ENCODE measurements at regions not wholly inside any gene's neighbourhood (a gene's known extent, or its start where the extent isn't known, plus 50 kb on each side); places are given as distances from the start of the nearest gene placed in this dataset.

- TF ChIP-seq CTCF (IDR thresholded peaks at IDR 0.05), result no peak
- no peak for TF ChIP-seq POLR2A (IDR thresholded peaks at IDR 0.05)
- no peak for TF ChIP-seq EP300 (IDR thresholded peaks at IDR 0.05; ENCODE audit: low read depth)
- no peak for TF ChIP-seq POLR2AphosphoS5 (IDR thresholded peaks at IDR 0.05)
These were observed 131.8 kb upstream of the PRKCQ start for GRCh38 chr10:6711881-6712280.

Data from transverse colon (tissue), 4 donors.